LHCN-M2 (cell line): ENCODE measurements at regions not wholly inside any gene's neighbourhood (a gene's known extent, or its start where the extent isn't known, plus 50 kb on each side); places are given as distances from the start of the nearest gene placed in this dataset.

Experiments
- DNase-seq: peaks from one replicate; pipeline ENCODE4 v3.0.0-alpha.2; 2012; ENCODE audit warnings: low read depth

GRCh38 chr15:96735632-96736240 lies 405.2 kb downstream of the NR2F2 start:
- DNase-seq, result no peak

- DNase-seq, result no peak
These were observed 405.9 kb downstream of the NR2F2 start for GRCh38 chr15:96736384-96736783.

GRCh38 chr15:96737408-96737807 lies 406.9 kb downstream of the NR2F2 start:
- DNase-seq, result no peak

- DNase-seq, result no peak
These were observed 416.2 kb downstream of the NR2F2 start for GRCh38 chr15:96746665-96747064.

GRCh38 chr15:96747291-96747690 lies 416.8 kb downstream of the NR2F2 start:
- DNase-seq, result no peak

- no peak for DNase-seq
These were observed 419.9 kb downstream of the NR2F2 start for GRCh38 chr15:96750361-96750760.

GRCh38 chr15:96756146-96756545 lies 425.6 kb downstream of the NR2F2 start:
- no peak for DNase-seq

GRCh38 chr15:96756656-96757055 lies 426.2 kb downstream of the NR2F2 start:
- DNase-seq, result no peak

- DNase-seq, result no peak
These were observed 432.1 kb downstream of the NR2F2 start for GRCh38 chr15:96762566-96762965.

- DNase-seq, result no peak
These were observed 434.0 kb downstream of the NR2F2 start for GRCh38 chr15:96764501-96764900.

- no peak for DNase-seq
These were observed 434.4 kb downstream of the NR2F2 start for GRCh38 chr15:96764946-96765345.

- DNase-seq, result no peak
These were observed 435.9 kb downstream of the NR2F2 start for GRCh38 chr15:96766366-96766765.

GRCh38 chr15:96767703-96768434 lies 437.4 kb downstream of the NR2F2 start:
- DNase-seq, result no peak

GRCh38 chr15:96768435-96768789 lies 437.9 kb downstream of the NR2F2 start:
- DNase-seq, result no peak

GRCh38 chr15:96771035-96771434 lies 440.5 kb downstream of the NR2F2 start:
- no peak for DNase-seq

GRCh38 chr15:96774216-96774615 lies 443.7 kb downstream of the NR2F2 start:
- DNase-seq, result no peak

GRCh38 chr15:96783746-96784145 lies 453.2 kb downstream of the NR2F2 start:
- DNase-seq, result no peak

- DNase-seq, result no peak
These were observed 459.5 kb downstream of the NR2F2 start for GRCh38 chr15:96790004-96790403.

GRCh38 chr15:96792216-96792615 lies 461.7 kb downstream of the NR2F2 start:
- DNase-seq, result no peak

GRCh38 chr15:96796841-96797240 lies 466.3 kb downstream of the NR2F2 start:
- DNase-seq, result no peak

GRCh38 chr15:96801576-96802150 lies 471.2 kb downstream of the NR2F2 start:
- DNase-seq, result no peak

GRCh38 chr15:96802611-96803255 lies 472.2 kb downstream of the NR2F2 start:
- no peak for DNase-seq

- no peak for DNase-seq
These were observed 474.3 kb downstream of the NR2F2 start for GRCh38 chr15:96804754-96805153.
